Body of pancreas (tissue), 4 donors: ENCODE measurements at regions not wholly inside any gene's neighbourhood (a gene's known extent, or its start where the extent isn't known, plus 50 kb on each side); places are given as distances from the start of the nearest gene placed in this dataset.

Experiments used
- ATAC-seq: fragments of 150-250 bp; one replicate; pipeline ENCODE4 v1.9.1; 2016
- DNase-seq, 4 donors: peaks; one replicate each; pipeline ENCODE4 v3.0.0-alpha.2; 2019
- H3K27ac ChIP-seq, 4 donors: fragments of 200-600 bp; sonication (generic); 1 replicate in 3 of 4; 2 replicates in 1 of 4; pipeline versions ENCODE4 v1.5.1 to v1.6.1; 2016 to 2019; ENCODE audit warnings: mild to moderate bottlenecking in 1 of 4, mixed read lengths in 1 of 4, moderate library complexity in 1 of 4
- H3K27me3 ChIP-seq, 2 donors: fragments of 200-600 bp; sonication (generic); one replicate each; pipeline ENCODE4 v1.6.0; 2016; ENCODE audit warnings: mild to moderate bottlenecking in 1 of 2
- H3K36me3 ChIP-seq, 2 donors: fragments of 200-600 bp; sonication (generic); replicated peaks in 1 of 2; 2 replicates each; pipeline ENCODE4 v1.5.1; 2016; ENCODE audit warnings: low read depth in 2 of 2; ENCODE audit not compliant: insufficient read depth in 1 of 2
- H3K4me1 ChIP-seq: fragments of 200-600 bp; sonication (generic); one replicate; pipeline ENCODE4 v1.6.0; 2016
- H3K4me3 ChIP-seq, 2 donors: fragments of 200-600 bp; sonication (generic); 1 replicate in 1 of 2; 2 replicates in 1 of 2; pipeline ENCODE4 v1.5.1; 2016 to 2019
- H3K9me3 ChIP-seq, 3 donors: fragments of 200-600 bp; sonication (generic); 1 replicate in 2 of 3; 2 replicates in 1 of 3; pipeline ENCODE4 v1.5.1; 2016
- POLR2A ChIP-seq, 3 donors: fragments of 450-650 bp; IDR thresholded peaks; one replicate each; pipeline ENCODE4 v1.6.1; 2016; ENCODE audit warnings: antibody characterized with exemption in 3 of 3, mild to moderate bottlenecking in 2 of 3
- WGBS, 2 donors: methylation state at CpG; one replicate each; pipeline ENCODE4 v1.1.5; 2017; 5-methylcytosine and 5-hydroxymethylcytosine counted together
- intact Hi-C: fragments of 100-400 bp; cut with DNase I; formaldehyde crosslinking; loops from one replicate; pipeline ENCODE4 v1.15.1; 2023
- TF ChIP-seq, protein P1 (sequence below), 7 experiments: fragments of 450-650 bp in 4 of 7; fragments of 200-600 bp in 3 of 7; sonication (generic) in 3 of 7; IDR thresholded peaks; one replicate each; pipeline ENCODE4 v1.5.1; 2016 to 2019; ENCODE audit warnings: antibody characterized with exemption in 7 of 7

DNA sequence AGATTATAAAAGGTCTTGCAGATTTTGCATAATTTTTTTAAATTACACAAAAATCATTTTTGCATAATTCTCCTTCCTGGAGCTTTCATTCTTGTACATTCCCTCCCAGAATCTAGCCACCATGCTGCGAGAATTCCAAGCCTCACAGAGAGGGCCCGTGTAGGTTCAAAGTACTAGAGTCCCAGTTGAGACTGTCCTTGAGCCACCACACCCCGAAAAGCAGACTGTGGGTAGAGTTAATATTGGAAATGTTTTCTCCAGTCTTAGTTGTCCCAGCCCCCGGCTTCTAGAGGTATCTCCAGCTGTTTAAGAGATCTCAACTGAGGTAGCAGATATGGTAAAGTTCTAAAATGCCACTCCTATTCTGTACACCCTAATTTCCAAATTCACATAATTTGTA, 407.3 kb upstream of the ANO3 start:
- 64 to 65% methylated on average over 4 of the region's 4 CpGs for WGBS, 2 donors
- ATAC-seq, result no peak

DNA sequence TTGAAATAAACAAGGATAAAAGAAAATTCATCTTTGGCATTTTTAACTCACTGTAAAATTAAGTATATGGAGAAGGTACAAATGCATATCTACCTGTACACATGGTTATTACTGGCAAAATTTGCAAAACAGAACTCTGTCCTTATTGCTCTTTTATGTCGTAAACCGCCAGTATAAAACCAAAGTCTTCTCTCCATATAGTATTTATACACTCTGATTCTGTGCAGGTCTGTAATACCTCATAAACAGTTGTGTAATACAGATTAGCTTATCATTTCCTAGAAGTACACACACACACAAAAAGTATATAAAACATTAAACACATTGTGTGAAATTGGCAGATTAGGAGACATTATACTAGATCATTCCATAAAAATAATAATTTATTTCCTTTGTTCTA, 406.6 kb upstream of the ANO3 start:
- Histone ChIP-seq H3K4me1 (no peaks in the 10 kb centered on the region), H3K9me3 (no peaks in the 10 kb centered on the region), H3K27me3 (no peaks in the 10 kb centered on the region), H3K27ac (no peak overlapping the region), H3K4me3 (no peak overlapping the region), H3K36me3 (no peaks in the 10 kb centered on the region)
- DNase-seq (no peak), ATAC-seq (no peak)
- 84 to 89% methylated on average over 2 of the region's 2 CpGs for WGBS, 2 donors
- TF ChIP-seq, protein P1, sequence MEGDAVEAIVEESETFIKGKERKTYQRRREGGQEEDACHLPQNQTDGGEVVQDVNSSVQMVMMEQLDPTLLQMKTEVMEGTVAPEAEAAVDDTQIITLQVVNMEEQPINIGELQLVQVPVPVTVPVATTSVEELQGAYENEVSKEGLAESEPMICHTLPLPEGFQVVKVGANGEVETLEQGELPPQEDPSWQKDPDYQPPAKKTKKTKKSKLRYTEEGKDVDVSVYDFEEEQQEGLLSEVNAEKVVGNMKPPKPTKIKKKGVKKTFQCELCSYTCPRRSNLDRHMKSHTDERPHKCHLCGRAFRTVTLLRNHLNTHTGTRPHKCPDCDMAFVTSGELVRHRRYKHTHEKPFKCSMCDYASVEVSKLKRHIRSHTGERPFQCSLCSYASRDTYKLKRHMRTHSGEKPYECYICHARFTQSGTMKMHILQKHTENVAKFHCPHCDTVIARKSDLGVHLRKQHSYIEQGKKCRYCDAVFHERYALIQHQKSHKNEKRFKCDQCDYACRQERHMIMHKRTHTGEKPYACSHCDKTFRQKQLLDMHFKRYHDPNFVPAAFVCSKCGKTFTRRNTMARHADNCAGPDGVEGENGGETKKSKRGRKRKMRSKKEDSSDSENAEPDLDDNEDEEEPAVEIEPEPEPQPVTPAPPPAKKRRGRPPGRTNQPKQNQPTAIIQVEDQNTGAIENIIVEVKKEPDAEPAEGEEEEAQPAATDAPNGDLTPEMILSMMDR (IDR thresholded peaks at IDR 0.05), result no peak
- intact Hi-C loops, result no loop called here

More for the DNA sequence above, 407.3 kb upstream of the ANO3 start:
- no peaks in the 10 kb centered on the region for H3K9me3 ChIP-seq
- H3K27ac ChIP-seq, result no peak overlapping the region
- DNase-seq, result no peak
- no peaks in the 10 kb centered on the region for H3K4me1 ChIP-seq
- no peak overlapping the region for H3K4me3 ChIP-seq
- intact Hi-C loops, result no loop called here
- no peaks in the 10 kb centered on the region for H3K27me3 ChIP-seq
- no peaks in the 10 kb centered on the region for H3K36me3 ChIP-seq
- TF ChIP-seq, protein P1 (IDR thresholded peaks at IDR 0.05), result no peak
- no peak for TF ChIP-seq POLR2A (IDR thresholded peaks at IDR 0.05)

DNA sequence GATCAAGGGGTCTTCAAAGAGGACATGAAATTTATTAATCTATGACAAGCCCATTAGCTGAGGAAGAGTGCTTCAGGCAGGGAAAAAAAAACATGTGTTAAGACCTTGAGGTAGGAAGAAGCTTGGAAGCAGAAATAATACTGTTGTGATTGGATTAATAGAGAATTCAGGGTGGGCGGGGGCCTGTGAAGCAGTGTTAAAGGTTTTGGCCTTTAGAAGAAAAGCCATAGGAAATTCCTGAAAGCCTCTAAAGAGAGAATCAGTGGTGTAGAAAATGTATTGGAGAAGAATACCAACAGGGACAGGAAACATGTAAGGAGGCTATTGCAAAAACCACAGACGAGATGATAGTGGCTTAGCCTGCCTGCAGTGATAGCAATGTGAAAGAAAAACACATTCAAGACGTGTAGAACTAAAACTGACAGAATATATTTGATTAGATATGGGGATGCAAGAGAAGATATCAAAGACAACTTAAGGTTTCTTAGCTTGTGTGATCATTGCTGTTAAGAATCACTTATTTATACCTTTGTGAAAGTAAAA, 404.4 kb upstream of the ANO3 start:
- ATAC-seq (no peak), DNase-seq (no peak)
- H3K36me3 ChIP-seq, result no peaks in the 10 kb centered on the region
- H3K4me3 ChIP-seq, result no peak overlapping the region
- intact Hi-C loops, result no loop called here
- WGBS, 2 donors, result 26 to 36% methylated on average over 3 of the region's 3 CpGs
- no peak for TF ChIP-seq POLR2A (IDR thresholded peaks at IDR 0.05)
- TF ChIP-seq, protein P1 (IDR thresholded peaks at IDR 0.05), result no peak
- H3K27me3 ChIP-seq, result no peaks in the 10 kb centered on the region
- H3K27ac ChIP-seq, result no peak overlapping the region
- no peaks in the 10 kb centered on the region for H3K4me1 ChIP-seq
- no peaks in the 10 kb centered on the region for H3K9me3 ChIP-seq

DNA sequence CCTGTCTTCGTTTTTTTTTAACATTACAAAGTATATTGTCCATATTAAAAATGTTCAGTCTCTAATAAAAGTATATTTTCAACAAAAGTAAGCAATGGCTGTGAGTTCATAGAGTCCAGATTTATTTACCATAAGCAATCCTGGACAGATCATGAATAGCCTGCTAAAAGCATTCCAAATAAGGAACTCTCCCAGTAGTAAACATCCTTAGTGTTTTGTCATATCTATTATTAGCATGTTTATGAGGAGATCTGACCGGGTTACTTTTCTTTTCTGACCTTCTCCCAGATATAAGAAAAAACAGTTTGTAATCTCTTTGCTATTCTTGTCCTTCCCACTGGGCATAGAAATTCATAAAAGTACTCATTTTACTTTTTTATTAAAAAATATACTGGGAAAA, 403.9 kb upstream of the ANO3 start:
- no peak for DNase-seq
- Histone ChIP-seq H3K36me3 (no peaks in the 10 kb centered on the region), H3K27ac (no peak overlapping the region), H3K4me3 (no peak overlapping the region), H3K4me1 (no peaks in the 10 kb centered on the region), H3K27me3 (no peaks in the 10 kb centered on the region), H3K9me3 (no peaks in the 10 kb centered on the region)
- WGBS, 2 donors, result 27 to 38% methylated on average over 2 of the region's 2 CpGs
- intact Hi-C loops, result no loop called here
- TF ChIP-seq, protein P1 (IDR thresholded peaks at IDR 0.05), result no peak
- no peak for TF ChIP-seq POLR2A (IDR thresholded peaks at IDR 0.05)
- no peak for ATAC-seq

DNA sequence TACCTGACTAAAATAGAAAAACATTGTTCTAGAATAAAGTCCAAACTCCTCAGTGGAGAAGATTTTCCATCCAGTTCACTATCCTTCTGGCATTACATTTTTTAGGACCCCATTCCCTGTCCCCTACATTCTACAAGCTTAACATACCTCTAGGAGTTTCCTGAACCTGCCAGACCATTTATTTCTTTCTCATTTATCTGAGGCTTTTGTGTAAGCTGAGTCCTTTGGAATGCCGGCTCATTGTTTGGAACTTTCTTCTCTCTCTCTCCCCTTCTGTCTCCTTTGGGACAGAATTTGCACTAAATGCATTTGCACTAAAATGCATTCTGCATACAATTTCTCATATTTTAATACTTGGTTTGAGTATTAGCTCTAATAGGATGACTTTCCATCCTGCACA, 393.0 kb upstream of the ANO3 start:
- Histone ChIP-seq H3K4me3 (no peak overlapping the region), H3K27ac (no peak overlapping the region), H3K4me1 (no peaks in the 10 kb centered on the region), H3K27me3 (no peaks in the 10 kb centered on the region), H3K36me3 (no peaks in the 10 kb centered on the region), H3K9me3 (no peaks in the 10 kb centered on the region)
- intact Hi-C loops, result no loop called here
- 38 to 67% methylated on average over 1 of the region's 1 CpG for WGBS, 2 donors
- DNase-seq (no peak), ATAC-seq (no peak)
- TF ChIP-seq, protein P1 (IDR thresholded peaks at IDR 0.05), result no peak
- TF ChIP-seq POLR2A (IDR thresholded peaks at IDR 0.05), result no peak
